ENCODE measurements at regions not wholly inside any gene's neighbourhood (a gene's known extent, or its start where the extent isn't known, plus 50 kb on each side); places are given as distances from the start of the nearest gene placed in this dataset.
A peak's percentile ranks its signal among the peaks of the same experiment; 100 is the strongest.
"Not testable (repeated sequence)": the region's sequence is repeated elsewhere in the genome, so short reads cannot be mapped to it uniquely, and the experiment has no call there.

GRCh38 chr3:102032491-102033383 is 183.4 kb downstream of the NFKBIZ start:
- no peak for DNase-seq (ENCODE audit: low read depth)

DNA sequence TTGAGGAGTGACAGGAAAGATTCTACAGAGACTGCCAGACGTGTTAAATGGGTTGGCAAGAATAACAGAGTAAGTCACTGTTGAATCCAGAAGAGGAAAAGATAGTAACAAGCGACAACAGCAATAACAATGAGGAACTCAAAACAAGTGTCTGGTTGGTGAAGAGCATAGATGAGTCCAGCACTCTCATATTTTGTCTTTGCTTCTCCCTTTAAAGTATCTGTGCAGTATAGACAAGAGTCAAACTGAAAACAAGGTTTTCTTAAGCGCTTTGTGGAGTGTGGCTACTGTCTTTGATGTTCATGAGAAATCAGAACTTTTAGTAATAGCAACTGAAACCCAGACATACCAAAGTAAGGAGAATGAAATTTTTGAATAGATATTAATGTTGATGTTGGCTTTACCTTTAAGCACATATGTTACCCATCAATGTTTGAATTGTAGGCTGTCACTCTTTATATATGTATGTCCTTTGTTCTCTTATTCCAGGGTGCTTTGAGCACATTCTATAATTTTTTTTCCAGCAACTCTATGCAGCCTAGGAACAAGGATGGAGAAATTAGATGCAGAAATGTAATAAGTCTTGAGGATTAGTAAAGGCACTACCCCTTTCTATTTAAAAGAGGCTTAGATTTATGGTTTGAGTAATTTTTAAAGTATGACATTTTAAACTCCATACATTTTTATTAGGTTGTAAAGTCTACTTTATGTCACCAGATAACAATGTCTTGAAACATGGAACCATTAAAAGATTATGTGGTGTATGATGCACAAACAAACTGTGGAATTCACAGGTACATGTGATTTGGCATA is 185.5 kb downstream of the NFKBIZ start:
- no peak for DNase-seq (ENCODE audit: low read depth)

GRCh38 chr3:102036017-102036416 is 186.7 kb downstream of the NFKBIZ start:
- DNase-seq (ENCODE audit: low read depth) = no peak

GRCh38 chr3:102036472-102036871 is 187.2 kb downstream of the NFKBIZ start:
- no peak for DNase-seq (ENCODE audit: low read depth)

GRCh38 chr3:102037209-102037608 is 187.9 kb downstream of the NFKBIZ start:
- DNase-seq (ENCODE audit: low read depth) = no peak

DNA sequence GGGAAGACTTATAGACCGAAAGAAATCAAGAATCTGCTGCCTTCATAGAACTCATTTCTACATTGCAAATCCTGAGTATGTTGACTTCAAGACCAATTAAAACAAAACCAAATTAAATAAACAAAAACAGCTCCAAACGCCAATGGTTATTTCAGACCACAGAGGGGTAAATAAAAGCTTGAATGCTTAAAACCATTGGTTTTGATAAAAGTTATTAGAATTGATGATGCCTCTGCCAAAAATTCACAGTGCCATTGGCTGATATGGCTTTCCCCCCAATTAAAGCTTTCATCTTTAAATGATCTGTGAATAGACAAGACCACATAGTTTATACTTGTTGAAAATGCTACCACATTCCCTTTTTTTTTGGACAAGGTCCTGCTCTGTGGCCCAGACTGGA is 188.5 kb downstream of the NFKBIZ start:
- DNase-seq (ENCODE audit: low read depth) = no peak

DNA sequence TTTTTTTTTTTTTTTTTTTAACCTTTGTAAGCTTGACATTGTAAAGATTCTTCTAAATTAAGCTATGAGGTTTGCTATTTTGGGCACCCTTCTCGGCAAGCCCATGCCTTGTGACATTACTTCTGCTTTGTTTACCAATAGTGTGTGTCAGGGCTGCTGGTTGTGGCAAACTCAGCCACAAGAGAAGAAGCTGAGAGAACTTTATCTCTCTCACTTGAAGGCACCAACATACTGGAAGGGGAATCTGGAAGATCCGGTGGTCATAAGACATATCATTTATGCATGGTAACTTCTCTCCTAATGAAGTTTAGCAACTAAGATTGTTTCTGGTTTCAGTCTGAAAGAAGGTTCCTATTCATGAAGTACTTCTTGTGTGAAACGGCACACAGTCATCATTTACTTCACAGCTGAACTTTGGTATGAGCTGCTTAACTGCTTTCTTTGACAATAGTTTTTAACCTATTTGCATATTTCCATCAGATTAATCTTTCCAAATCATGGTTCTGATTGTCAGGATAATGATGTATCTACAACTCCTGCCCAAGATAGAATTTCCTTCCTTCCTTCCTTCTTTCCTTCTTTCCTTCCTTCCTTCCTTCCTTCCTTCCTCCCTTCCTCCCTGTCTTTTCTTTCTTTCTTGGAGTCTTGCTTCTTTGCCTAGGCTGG is 189.3 kb downstream of the NFKBIZ start:
- peak; percentile 46 for DNase-seq (ENCODE audit: low read depth)

GRCh38 chr3:102040144-102040543 is 190.8 kb downstream of the NFKBIZ start:
- DNase-seq (ENCODE audit: low read depth) = not testable (repeated sequence)

- DNase-seq (ENCODE audit: low read depth) = peak; percentile 14
Observed at GRCh38 chr3:102053375-102053989, 204.2 kb downstream of the NFKBIZ start.

DNA sequence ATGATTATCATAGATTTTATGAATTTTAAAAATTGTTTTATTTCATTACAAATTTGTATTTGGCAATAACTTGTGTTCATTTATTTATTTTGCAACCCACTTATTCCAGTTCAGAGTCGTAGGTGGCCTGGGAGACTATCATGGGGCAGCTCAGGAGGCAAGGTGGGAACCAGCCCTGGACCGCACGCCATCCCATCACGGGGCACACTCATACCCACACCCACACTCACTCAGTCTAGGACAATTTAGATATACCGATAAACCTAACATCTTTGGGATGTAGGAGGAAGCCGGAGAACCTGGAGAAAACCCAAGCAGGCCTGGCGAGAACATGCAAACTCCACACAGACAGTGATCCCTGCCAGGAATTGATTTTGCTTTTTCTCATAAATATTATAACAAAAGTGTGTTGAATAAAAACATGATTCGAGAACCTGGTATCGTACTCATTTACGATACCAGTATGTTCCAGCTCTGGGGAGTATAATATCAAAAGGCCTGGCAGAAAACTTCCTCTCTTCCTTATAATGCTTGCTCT is 205.3 kb downstream of the NFKBIZ start:
- DNase-seq (ENCODE audit: low read depth) = no peak

GRCh38 chr3:102057781-102058421 is 208.6 kb downstream of the NFKBIZ start:
- DNase-seq (ENCODE audit: low read depth) = no peak

GRCh38 chr3:102059145-102059943 is 210.0 kb downstream of the NFKBIZ start:
- DNase-seq (ENCODE audit: low read depth) = no peak

GRCh38 chr3:102060814-102061213 is 211.5 kb downstream of the NFKBIZ start:
- peak; percentile 34 for DNase-seq (ENCODE audit: low read depth)

DNA sequence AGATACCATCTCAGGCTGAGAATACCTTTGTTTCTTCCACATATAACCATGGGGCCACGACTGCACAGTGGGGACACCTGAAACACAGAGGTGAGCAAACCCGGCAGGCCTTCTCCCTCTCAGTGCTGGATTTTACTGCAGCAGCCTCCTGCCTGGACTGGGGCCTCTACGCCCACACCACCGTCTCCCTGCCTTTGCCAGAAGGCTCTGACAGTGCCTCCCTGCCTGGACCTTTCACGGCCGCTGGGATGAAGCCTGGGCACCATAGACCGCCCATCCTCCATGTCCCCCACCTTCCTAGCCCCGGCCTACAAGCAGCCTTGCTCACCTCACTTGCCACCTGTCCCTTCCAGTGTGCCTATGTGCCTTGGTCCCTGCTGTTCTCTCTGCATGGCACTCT is 214.3 kb downstream of the NFKBIZ start:
- DNase-seq (ENCODE audit: low read depth) = no peak

- DNase-seq (ENCODE audit: low read depth) = no peak
Observed at GRCh38 chr3:102066470-102066869, 217.2 kb downstream of the NFKBIZ start.

DNA sequence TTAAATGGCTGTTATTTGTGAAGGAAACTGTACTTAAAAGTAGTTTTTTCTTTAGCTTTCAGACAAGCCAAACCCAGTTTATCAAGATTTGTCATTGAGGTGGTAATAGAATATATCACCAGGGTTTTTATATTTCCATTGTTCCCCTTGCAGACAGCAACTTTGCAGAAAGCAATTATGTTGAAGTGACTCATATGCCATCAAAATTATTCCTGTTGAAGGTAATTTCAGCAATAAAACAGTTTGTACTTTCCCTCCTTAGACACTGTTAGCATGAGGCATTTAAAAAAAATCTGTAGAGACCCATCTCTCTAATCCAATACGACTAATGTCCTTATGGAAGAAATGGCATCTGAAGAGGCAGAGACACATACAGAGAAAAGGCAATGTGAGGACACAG is 219.0 kb downstream of the NFKBIZ start:
- DNase-seq (ENCODE audit: low read depth) = no peak

- no peak for DNase-seq (ENCODE audit: low read depth)
Observed at GRCh38 chr3:102068736-102069135, 219.4 kb downstream of the NFKBIZ start.

DNA sequence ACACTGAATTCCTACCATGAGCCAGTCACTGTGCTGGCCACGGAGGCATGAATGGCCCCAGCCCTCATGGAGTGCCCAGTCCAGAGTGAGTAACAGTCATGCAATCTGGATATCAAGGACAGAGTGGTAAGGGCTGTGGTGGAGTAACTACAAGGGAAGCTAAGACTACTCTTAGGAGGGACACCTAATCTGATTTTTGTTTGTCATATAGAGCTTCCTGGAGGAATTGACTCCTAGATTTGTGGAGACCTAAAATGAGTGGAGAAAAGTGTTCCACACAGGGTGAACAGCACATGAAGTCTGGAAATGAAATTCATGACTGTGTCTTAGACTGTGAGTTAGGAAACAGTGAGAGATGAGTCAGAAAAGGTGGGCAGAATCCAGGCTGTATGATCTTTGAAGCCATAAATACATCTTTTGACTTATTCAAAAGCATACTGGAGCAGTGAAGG is 219.9 kb downstream of the NFKBIZ start:
- peak; percentile 45 for DNase-seq (ENCODE audit: low read depth)

DNA sequence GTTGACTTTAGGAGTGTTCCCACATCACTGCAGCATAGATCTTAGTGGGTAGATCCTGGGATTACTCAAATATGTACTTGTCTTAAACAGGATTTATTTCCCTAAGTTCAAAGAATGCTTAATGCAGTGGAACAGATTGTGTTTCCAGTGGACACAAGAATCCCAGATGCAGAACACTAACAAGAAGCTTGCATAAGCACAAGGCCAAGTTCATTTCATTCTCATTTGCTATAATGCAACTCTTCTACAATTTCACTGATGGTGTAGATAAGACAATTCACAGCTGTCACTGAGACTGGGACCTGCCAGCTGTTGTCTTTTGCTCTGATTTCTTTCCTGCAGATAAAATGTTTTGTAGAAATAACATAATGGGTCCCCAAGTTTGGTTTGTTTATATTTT is 225.6 kb downstream of the NFKBIZ start:
- DNase-seq (ENCODE audit: low read depth) = peak; percentile 45

DNA sequence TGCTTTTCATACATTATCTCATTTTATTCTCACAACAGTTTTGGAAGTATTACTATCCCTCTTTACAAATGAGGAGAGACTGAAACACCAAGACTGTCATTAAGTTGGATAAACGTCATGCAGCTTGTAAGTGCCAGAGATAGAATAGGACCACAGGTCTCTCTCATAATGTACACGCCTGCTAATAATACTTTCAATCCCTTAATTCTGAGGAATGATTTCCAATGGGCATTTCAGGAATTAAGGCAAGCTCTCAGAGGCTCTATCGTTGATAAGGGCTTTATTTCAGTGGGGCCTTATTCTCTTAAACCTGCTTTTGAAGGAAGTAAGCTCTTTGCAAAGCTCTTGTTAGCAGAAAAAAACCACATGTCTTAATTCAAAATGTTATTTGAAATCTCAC is 229.1 kb downstream of the NFKBIZ start:
- no peak for DNase-seq (ENCODE audit: low read depth)

Data from myocyte (in vitro differentiated cells).